ENCODE measurements at regions not wholly inside any gene's neighbourhood (a gene's known extent, or its start where the extent isn't known, plus 50 kb on each side); places are given as distances from the start of the nearest gene placed in this dataset.

- TF ChIP-seq CTCF (IDR thresholded peaks at IDR 0.05) = no peak
- TF ChIP-seq POLR2AphosphoS5 (IDR thresholded peaks at IDR 0.05) = no peak
- no peak for TF ChIP-seq POLR2A (IDR thresholded peaks at IDR 0.05)
Observed at GRCh38 chr2:64210816-64211215, 66.6 kb upstream of the PELI1 start.

Measured in breast epithelium (tissue), 3 donors.